ENCODE measurements at regions not wholly inside any gene's neighbourhood (a gene's known extent, or its start where the extent isn't known, plus 50 kb on each side); places are given as distances from the start of the nearest gene placed in this dataset.

- H3K36me3 Mint-ChIP-seq (ENCODE audit: low read depth): no peaks in the 10 kb centered on the region
- peak overlapping the region; percentile 89 for H3K27ac Mint-ChIP-seq
- ATAC-seq: no peak
Observed at GRCh38 chr11:62018981-62019664, 51.7 kb upstream of the FTH1 start.

DNA sequence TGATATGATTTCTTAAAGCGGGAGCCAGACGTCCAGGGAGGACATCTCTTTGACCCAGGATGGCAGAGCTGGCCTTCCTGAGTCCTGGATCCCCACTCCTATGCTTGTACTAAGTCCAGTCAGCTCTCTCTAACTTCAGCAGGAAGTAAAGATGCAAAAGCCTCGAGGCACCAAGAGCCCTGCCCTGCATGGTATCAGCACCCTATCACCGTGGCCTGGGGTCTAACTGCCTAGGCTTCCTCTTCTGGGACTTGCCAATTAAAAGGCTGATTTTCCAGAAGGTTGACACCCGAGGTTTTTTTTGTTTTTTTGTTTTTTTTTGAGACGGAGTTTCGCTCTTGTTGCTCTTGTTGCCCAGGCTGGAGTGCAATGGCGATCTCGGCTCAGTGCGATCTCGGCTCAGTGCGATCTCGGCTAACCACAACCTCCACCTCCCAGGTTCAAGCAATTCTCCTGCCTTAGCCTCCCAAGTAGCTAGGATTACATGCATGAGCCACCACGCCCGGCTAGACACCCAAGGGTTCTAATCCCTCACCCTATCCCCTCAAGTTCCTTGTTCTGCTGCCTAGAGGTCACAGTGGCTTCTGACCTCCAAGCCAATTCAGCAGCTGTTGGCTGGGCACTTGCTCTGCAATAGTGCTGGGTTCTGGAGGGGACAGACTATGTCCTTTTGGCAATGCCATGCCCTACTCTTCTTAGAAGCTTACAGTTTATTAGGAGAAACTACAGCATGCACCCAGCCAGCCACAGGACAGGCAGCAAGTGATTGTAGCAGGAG lies 50.6 kb upstream of the FTH1 start:
- Mint-ChIP-seq H3K36me3 (ENCODE audit: low read depth) (no peaks in the 10 kb centered on the region), H3K4me1 (no peaks in the 10 kb centered on the region), H3K4me3 (no peak overlapping the region), H3K27ac (peak overlapping the region; percentile 89), H3K27me3 (no peaks in the 10 kb centered on the region)
- ATAC-seq: no peak
- no peak for DNase-seq
- no peaks in the 10 kb centered on the region for H3K9me3 ChIP-seq (ENCODE audit: control insufficient read depth, low read length, poor library complexity, severe bottlenecking)

More at GRCh38 chr11:62018981-62019664, 51.7 kb upstream of the FTH1 start:
- Mint-ChIP-seq H3K4me3 (no peak overlapping the region), H3K27me3 (no peaks in the 10 kb centered on the region), H3K4me1 (no peaks in the 10 kb centered on the region)
- H3K9me3 ChIP-seq (ENCODE audit: control insufficient read depth, low read length, poor library complexity, severe bottlenecking): no peaks in the 10 kb centered on the region
- DNase-seq: no peak

Data from T-helper 17 cell (primary cell).